ENCODE measurements at regions not wholly inside any gene's neighbourhood (a gene's known extent, or its start where the extent isn't known, plus 50 kb on each side); places are given as distances from the start of the nearest gene placed in this dataset.
"Not testable (repeated sequence)": the region's sequence is repeated elsewhere in the genome, so short reads cannot be mapped to it uniquely, and the experiment has no call there.

DNA sequence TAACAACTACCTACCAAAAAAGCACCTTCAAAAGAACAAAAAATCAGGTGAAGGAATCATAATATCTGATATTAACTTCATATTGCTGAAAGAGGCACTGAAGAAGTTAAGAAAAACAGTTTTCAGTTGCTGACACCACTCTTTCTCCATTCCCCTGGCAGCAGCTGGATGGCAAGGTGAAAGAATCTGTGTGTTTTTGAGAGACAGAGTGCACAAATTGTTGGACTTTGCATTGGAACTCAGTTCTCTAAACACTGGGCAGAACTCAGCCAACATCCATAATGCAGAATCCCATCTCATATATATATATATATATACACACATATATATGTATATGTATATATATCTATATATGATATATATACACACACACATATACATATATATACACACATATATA, 408.3 kb upstream of the MAGEC2 start:
- Histone ChIP-seq H3K9ac (ENCODE audit: insufficient read length, low read depth) (no peak overlapping the region), H3K4me1 (ENCODE audit: insufficient read depth, insufficient read length) (no peaks in the 10 kb centered on the region), H3K27me3 (ENCODE audit: insufficient read depth, insufficient read length) (no peaks in the 10 kb centered on the region), H3K4me3 (ENCODE audit: insufficient read length, low read depth) (no peak overlapping the region), H3K36me3 (ENCODE audit: insufficient read depth, insufficient read length, low read length) (no peaks in the 10 kb centered on the region), H3K9me3 (ENCODE audit: insufficient read depth, low read length) (no peaks in the 10 kb centered on the region)
- DNase-seq (ENCODE audit: low read depth, low spot score), result no peak
- TF ChIP-seq ZNF274 (IDR thresholded peaks at IDR 0.05; ENCODE audit: low read depth, low read length) (no peak), SUZ12 (IDR thresholded peaks at IDR 0.05; ENCODE audit: extremely low read depth, insufficient read depth, insufficient read length) (no peak), YY1 (IDR thresholded peaks at IDR 0.05; ENCODE audit: insufficient read depth, insufficient read length) (no peak)

DNA sequence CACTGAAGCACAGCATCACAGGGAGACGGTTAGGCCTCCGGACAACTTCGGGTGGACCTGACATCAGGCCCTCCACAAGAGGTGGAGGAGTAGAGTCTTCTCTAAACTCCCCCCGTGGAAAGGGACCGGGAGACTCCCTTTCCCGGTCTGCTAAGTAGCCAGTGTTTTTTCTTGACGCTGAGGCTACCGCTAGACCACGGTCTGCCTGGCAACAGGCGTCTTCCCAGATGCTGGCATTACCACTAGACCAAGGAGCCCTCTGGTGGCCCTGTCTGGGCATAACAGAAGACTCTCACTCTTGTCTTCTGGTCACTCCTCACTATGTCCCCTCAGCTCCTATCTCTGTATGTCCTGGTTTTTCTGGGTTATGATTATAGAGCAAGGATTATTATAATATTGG, 401.5 kb upstream of the MAGEC2 start:
- not testable (repeated sequence) for H3K27me3 ChIP-seq (ENCODE audit: insufficient read depth, insufficient read length); H3K4me3 ChIP-seq (ENCODE audit: insufficient read length, low read depth); DNase-seq (ENCODE audit: low read depth, low spot score); H3K9me3 ChIP-seq (ENCODE audit: insufficient read depth, low read length); H3K9ac ChIP-seq (ENCODE audit: insufficient read length, low read depth); H3K4me1 ChIP-seq (ENCODE audit: insufficient read depth, insufficient read length); H3K36me3 ChIP-seq (ENCODE audit: insufficient read depth, insufficient read length, low read length)

DNA sequence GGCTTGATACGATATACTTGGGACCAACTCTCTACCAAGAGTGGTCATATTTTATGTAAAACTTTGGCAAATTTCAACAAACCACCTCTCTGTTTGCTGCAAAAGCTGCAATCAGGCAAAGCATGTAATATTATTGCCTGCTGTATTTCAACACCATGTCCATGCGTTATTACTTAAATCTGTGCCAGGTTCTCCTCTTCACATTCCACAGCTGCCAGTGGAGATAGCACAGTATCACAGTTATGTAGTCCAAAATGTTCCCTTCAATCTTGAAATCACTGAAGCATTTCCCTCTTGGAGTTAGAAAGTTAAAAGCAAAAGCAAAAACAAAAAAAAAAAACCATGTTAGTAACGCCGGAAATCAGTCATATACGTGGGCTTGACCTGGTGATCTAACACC, 396.7 kb upstream of the MAGEC2 start:
- no peak for TF ChIP-seq YY1 (IDR thresholded peaks at IDR 0.05; ENCODE audit: insufficient read depth, insufficient read length)
- TF ChIP-seq ZNF274 (IDR thresholded peaks at IDR 0.05; ENCODE audit: low read depth, low read length), result no peak
- TF ChIP-seq SUZ12 (IDR thresholded peaks at IDR 0.05; ENCODE audit: extremely low read depth, insufficient read depth, insufficient read length), result no peak

DNA sequence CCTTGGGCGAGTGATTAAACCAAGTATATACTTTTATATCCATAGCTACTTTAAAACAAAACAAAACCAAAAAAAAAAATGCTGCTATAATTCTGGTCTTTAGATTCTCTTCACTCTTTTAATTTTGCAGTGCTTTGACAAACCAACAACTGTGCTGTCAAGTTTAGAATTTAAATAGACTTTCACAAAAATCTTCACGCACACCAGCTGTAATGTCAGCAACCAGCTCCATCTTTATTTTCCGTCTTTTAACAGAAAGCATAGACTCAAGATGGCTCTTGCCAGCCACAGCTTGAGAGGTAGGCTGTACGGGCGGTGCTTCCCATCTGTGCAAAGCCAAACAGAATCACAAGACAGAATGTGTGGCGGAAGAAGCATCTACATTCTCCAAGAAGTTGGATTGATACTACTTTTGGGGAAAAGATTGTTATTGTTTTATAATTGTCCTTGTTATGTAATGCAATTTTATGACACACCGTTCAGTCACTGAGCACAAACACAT, 388.3 kb upstream of the MAGEC2 start:
- no peaks in the 10 kb centered on the region for H3K9me3 ChIP-seq (ENCODE audit: insufficient read depth, low read length)
- no peaks in the 10 kb centered on the region for H3K4me1 ChIP-seq (ENCODE audit: insufficient read depth, insufficient read length)
- H3K9ac ChIP-seq (ENCODE audit: insufficient read length, low read depth), result no peak overlapping the region
- no peak for TF ChIP-seq ZNF274 (IDR thresholded peaks at IDR 0.05; ENCODE audit: low read depth, low read length)
- TF ChIP-seq SUZ12 (IDR thresholded peaks at IDR 0.05; ENCODE audit: extremely low read depth, insufficient read depth, insufficient read length), result no peak
- H3K27me3 ChIP-seq (ENCODE audit: insufficient read depth, insufficient read length), result no peaks in the 10 kb centered on the region
- H3K4me3 ChIP-seq (ENCODE audit: insufficient read length, low read depth), result no peak overlapping the region
- no peaks in the 10 kb centered on the region for H3K36me3 ChIP-seq (ENCODE audit: insufficient read depth, insufficient read length, low read length)
- DNase-seq (ENCODE audit: low read depth, low spot score), result no peak

More for the DNA sequence above, 396.7 kb upstream of the MAGEC2 start:
- no peaks in the 10 kb centered on the region for H3K36me3 ChIP-seq (ENCODE audit: insufficient read depth, insufficient read length, low read length)
- no peak for DNase-seq (ENCODE audit: low read depth, low spot score)
- H3K9ac ChIP-seq (ENCODE audit: insufficient read length, low read depth), result no peak overlapping the region
- no peaks in the 10 kb centered on the region for H3K27me3 ChIP-seq (ENCODE audit: insufficient read depth, insufficient read length)
- H3K4me3 ChIP-seq (ENCODE audit: insufficient read length, low read depth), result no peak overlapping the region
- H3K9me3 ChIP-seq (ENCODE audit: insufficient read depth, low read length), result no peaks in the 10 kb centered on the region
- H3K4me1 ChIP-seq (ENCODE audit: insufficient read depth, insufficient read length), result no peaks in the 10 kb centered on the region

DNA sequence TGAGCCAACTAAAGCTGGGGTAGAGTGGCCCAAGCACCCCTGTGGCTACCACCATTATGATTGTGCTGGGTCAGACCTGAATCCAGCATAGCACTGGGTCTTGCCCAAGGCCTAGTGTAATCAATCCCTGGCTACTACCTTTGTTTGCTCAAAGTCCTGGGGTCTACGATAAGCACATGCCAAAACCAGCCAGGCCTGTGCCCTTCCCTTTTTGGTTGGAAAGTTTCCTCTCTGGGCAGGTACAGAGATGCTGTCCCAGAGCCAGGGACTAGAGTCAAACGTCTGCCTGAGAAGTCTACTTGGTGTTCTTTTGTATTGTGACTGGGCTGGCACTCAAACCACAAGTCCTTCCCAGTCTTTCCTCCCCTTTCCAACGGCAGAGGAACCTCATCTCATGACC, 371.5 kb upstream of the MAGEC2 start:
- DNase-seq (ENCODE audit: low read depth, low spot score), result no peak
- no peak overlapping the region for H3K4me3 ChIP-seq (ENCODE audit: insufficient read length, low read depth)
- H3K9ac ChIP-seq (ENCODE audit: insufficient read length, low read depth), result no peak overlapping the region
- no peak for TF ChIP-seq YY1 (IDR thresholded peaks at IDR 0.05; ENCODE audit: insufficient read depth, insufficient read length)
- no peak for TF ChIP-seq SUZ12 (IDR thresholded peaks at IDR 0.05; ENCODE audit: extremely low read depth, insufficient read depth, insufficient read length)
- no peak for TF ChIP-seq ZNF274 (IDR thresholded peaks at IDR 0.05; ENCODE audit: low read depth, low read length)
- H3K4me1 ChIP-seq (ENCODE audit: insufficient read depth, insufficient read length), result no peaks in the 10 kb centered on the region
- no peaks in the 10 kb centered on the region for H3K9me3 ChIP-seq (ENCODE audit: insufficient read depth, low read length)
- no peaks in the 10 kb centered on the region for H3K27me3 ChIP-seq (ENCODE audit: insufficient read depth, insufficient read length)
- no peaks in the 10 kb centered on the region for H3K36me3 ChIP-seq (ENCODE audit: insufficient read depth, insufficient read length, low read length)

DNA sequence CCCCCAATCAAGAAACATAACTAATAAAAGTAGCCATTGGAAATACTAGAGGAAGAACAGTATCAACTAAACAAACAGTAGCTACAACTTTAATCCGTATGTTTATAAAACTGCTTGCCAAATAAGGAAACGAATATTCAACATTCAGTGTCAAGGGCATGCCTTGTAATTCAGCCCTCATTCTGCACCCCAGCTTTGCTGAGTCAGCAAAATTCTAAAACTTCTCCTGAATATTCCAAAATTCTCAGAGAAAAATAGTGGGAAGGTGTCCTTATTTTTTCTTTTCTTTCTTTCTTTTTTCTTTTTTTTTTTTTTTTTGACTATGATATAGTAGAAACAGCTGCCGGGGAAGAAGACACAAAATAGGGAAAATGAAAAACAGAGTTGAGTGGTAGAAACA, 344.8 kb upstream of the MAGEC2 start:
- no peak for DNase-seq (ENCODE audit: low read depth, low spot score)
- Histone ChIP-seq H3K36me3 (ENCODE audit: insufficient read depth, insufficient read length, low read length) (no peaks in the 10 kb centered on the region), H3K4me3 (ENCODE audit: insufficient read length, low read depth) (no peak overlapping the region), H3K9me3 (ENCODE audit: insufficient read depth, low read length) (no peaks in the 10 kb centered on the region), H3K27me3 (ENCODE audit: insufficient read depth, insufficient read length) (no peaks in the 10 kb centered on the region), H3K9ac (ENCODE audit: insufficient read length, low read depth) (no peak overlapping the region), H3K4me1 (ENCODE audit: insufficient read depth, insufficient read length) (no peaks in the 10 kb centered on the region)
- TF ChIP-seq SUZ12 (IDR thresholded peaks at IDR 0.05; ENCODE audit: extremely low read depth, insufficient read depth, insufficient read length) (no peak), YY1 (IDR thresholded peaks at IDR 0.05; ENCODE audit: insufficient read depth, insufficient read length) (no peak), ZNF274 (IDR thresholded peaks at IDR 0.05; ENCODE audit: low read depth, low read length) (no peak)

DNA sequence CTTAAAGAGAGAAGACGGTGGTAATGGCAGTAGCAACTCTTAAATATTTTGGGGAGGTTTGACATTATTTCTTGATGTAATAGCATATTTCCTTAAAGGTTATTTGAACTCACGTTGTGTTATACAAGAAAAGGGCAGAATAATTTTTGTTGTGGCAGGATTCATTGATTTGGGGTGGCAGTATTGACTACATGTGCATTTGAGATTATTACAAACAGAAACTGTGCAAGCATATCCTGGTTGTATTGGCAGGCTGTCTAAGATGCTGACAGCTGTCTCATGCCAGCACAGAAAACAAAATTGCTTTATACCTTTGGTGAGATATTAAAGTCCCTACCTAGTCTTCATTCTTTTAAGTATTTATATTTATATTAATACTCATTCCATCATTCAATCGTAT, 300.7 kb upstream of the MAGEC2 start:
- Histone ChIP-seq H3K36me3 (ENCODE audit: insufficient read depth, insufficient read length, low read length) (no peaks in the 10 kb centered on the region), H3K27me3 (ENCODE audit: insufficient read depth, insufficient read length) (no peaks in the 10 kb centered on the region), H3K9me3 (ENCODE audit: insufficient read depth, low read length) (no peaks in the 10 kb centered on the region), H3K4me3 (ENCODE audit: insufficient read length, low read depth) (no peak overlapping the region), H3K4me1 (ENCODE audit: insufficient read depth, insufficient read length) (no peaks in the 10 kb centered on the region), H3K9ac (ENCODE audit: insufficient read length, low read depth) (no peak overlapping the region)
- TF ChIP-seq ZNF274 (IDR thresholded peaks at IDR 0.05; ENCODE audit: low read depth, low read length), result no peak
- DNase-seq (ENCODE audit: low read depth, low spot score), result no peak

DNA sequence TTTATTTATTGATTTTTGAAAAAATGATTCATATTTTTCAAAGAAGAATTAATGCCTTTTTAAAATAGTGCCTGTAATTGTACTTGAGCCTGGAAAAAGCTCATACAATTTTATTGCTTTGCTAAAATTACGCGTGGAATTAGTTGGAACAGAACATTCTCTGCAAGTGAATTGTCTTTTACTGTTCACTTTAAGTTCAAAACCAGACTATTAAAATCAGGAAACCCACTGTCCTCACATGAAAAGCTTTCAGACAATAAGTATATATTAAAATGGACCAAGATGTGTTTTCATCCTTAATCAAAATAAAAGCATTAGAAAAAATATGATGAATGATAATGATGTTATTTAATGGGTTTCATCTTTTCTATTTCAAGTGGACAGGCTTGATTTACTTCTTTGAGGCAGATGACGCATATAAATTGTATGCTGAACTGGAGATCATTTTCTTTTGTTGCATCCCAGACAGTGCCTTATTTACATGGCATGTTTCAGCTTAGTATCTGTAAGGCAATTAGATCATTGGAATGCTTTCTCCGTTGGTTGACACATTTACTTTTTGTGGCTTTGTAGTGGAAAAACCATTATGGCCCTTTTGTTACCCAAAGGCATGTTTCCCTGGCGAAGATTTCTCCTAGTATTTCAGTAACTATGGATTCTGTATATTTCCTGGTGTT, 299.0 kb upstream of the MAGEC2 start:
- no peaks in the 10 kb centered on the region for H3K4me1 ChIP-seq (ENCODE audit: insufficient read depth, insufficient read length)
- TF ChIP-seq YY1 (IDR thresholded peaks at IDR 0.05; ENCODE audit: insufficient read depth, insufficient read length) (no peak), SUZ12 (IDR thresholded peaks at IDR 0.05; ENCODE audit: extremely low read depth, insufficient read depth, insufficient read length) (no peak), ZNF274 (IDR thresholded peaks at IDR 0.05; ENCODE audit: low read depth, low read length) (no peak)
- no peaks in the 10 kb centered on the region for H3K36me3 ChIP-seq (ENCODE audit: insufficient read depth, insufficient read length, low read length)

More for the DNA sequence above, 299.0 kb upstream of the MAGEC2 start:
- Histone ChIP-seq H3K4me3 (ENCODE audit: insufficient read length, low read depth) (no peak overlapping the region), H3K27me3 (ENCODE audit: insufficient read depth, insufficient read length) (no peaks in the 10 kb centered on the region), H3K9ac (ENCODE audit: insufficient read length, low read depth) (no peak overlapping the region), H3K9me3 (ENCODE audit: insufficient read depth, low read length) (no peaks in the 10 kb centered on the region)
- DNase-seq (ENCODE audit: low read depth, low spot score), result no peak

Measured in NT2/D1 (cell line).